Body of pancreas (tissue), 4 donors: ENCODE measurements at regions not wholly inside any gene's neighbourhood (a gene's known extent, or its start where the extent isn't known, plus 50 kb on each side); places are given as distances from the start of the nearest gene placed in this dataset.

Source experiments
- ATAC-seq: fragments of 150-250 bp; one replicate; pipeline ENCODE4 v1.9.1; 2016
- DNase-seq, 4 donors: peaks; one replicate each; pipeline ENCODE4 v3.0.0-alpha.2; 2019
- H3K27ac ChIP-seq, 4 donors: fragments of 200-600 bp; sonication (generic); 1 replicate in 3 of 4; 2 replicates in 1 of 4; pipeline versions ENCODE4 v1.5.1 to v1.6.1; 2016 to 2019; ENCODE audit warnings: mild to moderate bottlenecking in 1 of 4, mixed read lengths in 1 of 4, moderate library complexity in 1 of 4
- H3K27me3 ChIP-seq, 2 donors: fragments of 200-600 bp; sonication (generic); one replicate each; pipeline ENCODE4 v1.6.0; 2016; ENCODE audit warnings: mild to moderate bottlenecking in 1 of 2
- H3K36me3 ChIP-seq, 2 donors: fragments of 200-600 bp; sonication (generic); replicated peaks in 1 of 2; 2 replicates each; pipeline ENCODE4 v1.5.1; 2016; ENCODE audit warnings: low read depth in 2 of 2; ENCODE audit not compliant: insufficient read depth in 1 of 2
- H3K4me1 ChIP-seq: fragments of 200-600 bp; sonication (generic); one replicate; pipeline ENCODE4 v1.6.0; 2016
- H3K4me3 ChIP-seq, 2 donors: fragments of 200-600 bp; sonication (generic); 1 replicate in 1 of 2; 2 replicates in 1 of 2; pipeline ENCODE4 v1.5.1; 2016 to 2019
- H3K9me3 ChIP-seq, 3 donors: fragments of 200-600 bp; sonication (generic); 1 replicate in 2 of 3; 2 replicates in 1 of 3; pipeline ENCODE4 v1.5.1; 2016
- CTCF ChIP-seq, 7 experiments: fragments of 450-650 bp in 4 of 7; fragments of 200-600 bp in 3 of 7; sonication (generic) in 3 of 7; IDR thresholded peaks; one replicate each; pipeline ENCODE4 v1.5.1; 2016 to 2019; ENCODE audit warnings: antibody characterized with exemption in 7 of 7
- POLR2A ChIP-seq, 3 donors: fragments of 450-650 bp; IDR thresholded peaks; one replicate each; pipeline ENCODE4 v1.6.1; 2016; ENCODE audit warnings: antibody characterized with exemption in 3 of 3, mild to moderate bottlenecking in 2 of 3
- WGBS, 2 donors: methylation state at CpG; one replicate each; pipeline ENCODE4 v1.1.5; 2017; 5-methylcytosine and 5-hydroxymethylcytosine counted together
- intact Hi-C: fragments of 100-400 bp; cut with DNase I; formaldehyde crosslinking; loops from one replicate; pipeline ENCODE4 v1.15.1; 2023

- ATAC-seq: no peak
- intact Hi-C loops: no loop called here
- H3K4me3 ChIP-seq: no peak overlapping the region
- 75 to 88% methylated on average over 10 to 11 of the region's 11 CpGs for WGBS, 2 donors
- H3K36me3 ChIP-seq: no peaks in the 10 kb centered on the region
- no peaks in the 10 kb centered on the region for H3K27me3 ChIP-seq
- DNase-seq: no peak
- TF ChIP-seq CTCF (IDR thresholded peaks at IDR 0.05) (no peak), POLR2A (IDR thresholded peaks at IDR 0.05) (no peak)
- H3K4me1 ChIP-seq: no peaks in the 10 kb centered on the region
- H3K27ac ChIP-seq: no peak overlapping the region
- no peaks in the 10 kb centered on the region for H3K9me3 ChIP-seq
These were observed 98.4 kb upstream of the CARMIL1 start for GRCh38 chr6:25180630-25181349.

- no peak overlapping the region for H3K27ac ChIP-seq
- WGBS, 2 donors: 56 to 91% methylated on average over 4 of the region's 4 CpGs
- ATAC-seq: no peak
These were observed 97.8 kb upstream of the CARMIL1 start for GRCh38 chr6:25181350-25181724.

GRCh38 chr6:25181923-25182322 is 97.3 kb upstream of the CARMIL1 start:
- no peak for DNase-seq
- TF ChIP-seq POLR2A (IDR thresholded peaks at IDR 0.05) (no peak), CTCF (IDR thresholded peaks at IDR 0.05) (no peak)
- 83 to 90% methylated on average over 1 of the region's 1 CpG for WGBS, 2 donors
- no peaks in the 10 kb centered on the region for H3K9me3 ChIP-seq
- H3K36me3 ChIP-seq: no peaks in the 10 kb centered on the region
- no peak overlapping the region for H3K27ac ChIP-seq
- H3K4me3 ChIP-seq: no peak overlapping the region
- intact Hi-C loops: no loop called here
- ATAC-seq: no peak
- H3K27me3 ChIP-seq: no peaks in the 10 kb centered on the region
- no peaks in the 10 kb centered on the region for H3K4me1 ChIP-seq

More at GRCh38 chr6:25181350-25181724, 97.8 kb upstream of the CARMIL1 start:
- no peaks in the 10 kb centered on the region for H3K4me1 ChIP-seq
- intact Hi-C loops: no loop called here
- TF ChIP-seq CTCF (IDR thresholded peaks at IDR 0.05): no peak
- TF ChIP-seq POLR2A (IDR thresholded peaks at IDR 0.05): no peak
- no peaks in the 10 kb centered on the region for H3K36me3 ChIP-seq
- H3K9me3 ChIP-seq: no peaks in the 10 kb centered on the region
- no peak overlapping the region for H3K4me3 ChIP-seq
- no peaks in the 10 kb centered on the region for H3K27me3 ChIP-seq
- DNase-seq: no peak

GRCh38 chr6:25186919-25187318 is 92.3 kb upstream of the CARMIL1 start:
- no peak overlapping the region for H3K4me3 ChIP-seq
- TF ChIP-seq POLR2A (IDR thresholded peaks at IDR 0.05) (no peak), CTCF (IDR thresholded peaks at IDR 0.05) (no peak)
- no peak overlapping the region for H3K27ac ChIP-seq
- H3K36me3 ChIP-seq: no peaks in the 10 kb centered on the region
- ATAC-seq (no peak), DNase-seq (no peak)
- no peaks in the 10 kb centered on the region for H3K4me1 ChIP-seq
- WGBS, 2 donors: 70 to 73% methylated on average over 2 of the region's 2 CpGs
- H3K9me3 ChIP-seq: no peaks in the 10 kb centered on the region
- intact Hi-C loops: no loop called here
- H3K27me3 ChIP-seq: no peaks in the 10 kb centered on the region

- H3K27me3 ChIP-seq: no peaks in the 10 kb centered on the region
- ATAC-seq: no peak
- DNase-seq: no peak
- no peak overlapping the region for H3K27ac ChIP-seq
- no peaks in the 10 kb centered on the region for H3K9me3 ChIP-seq
- TF ChIP-seq CTCF (IDR thresholded peaks at IDR 0.05) (no peak), POLR2A (IDR thresholded peaks at IDR 0.05) (no peak)
- WGBS, 2 donors: 72 to 88% methylated on average over 1 of the region's 1 CpG
- H3K36me3 ChIP-seq: no peaks in the 10 kb centered on the region
- H3K4me3 ChIP-seq: no peak overlapping the region
- intact Hi-C loops: no loop called here
- H3K4me1 ChIP-seq: no peaks in the 10 kb centered on the region
These were observed 90.9 kb upstream of the CARMIL1 start for GRCh38 chr6:25188232-25188631.
